ENCODE measurements at regions not wholly inside any gene's neighbourhood (a gene's known extent, or its start where the extent isn't known, plus 50 kb on each side); places are given as distances from the start of the nearest gene placed in this dataset.

DNA sequence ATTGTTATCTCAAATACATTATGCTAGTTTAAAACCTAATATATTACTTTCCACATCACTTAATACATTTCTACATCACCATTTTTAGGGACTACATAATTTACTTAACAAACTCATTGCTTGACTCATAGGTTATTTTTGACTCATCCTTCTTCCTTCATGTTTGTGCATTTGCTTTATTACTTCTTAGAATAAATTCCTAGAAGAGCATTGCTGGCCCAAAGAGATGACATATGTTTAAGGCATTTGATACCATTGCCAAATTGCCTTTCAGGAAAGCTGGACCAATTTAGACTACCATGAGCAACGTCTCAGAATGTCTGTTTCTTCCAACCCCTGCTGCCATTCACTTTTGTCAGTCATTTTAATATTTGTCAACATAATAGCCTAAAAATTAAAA is 905.8 kb downstream of the IGSF11 start:
- TF ChIP-seq CTCF (IDR thresholded peaks at IDR 0.05) (no peak), RAD21 (IDR thresholded peaks at IDR 0.05; ENCODE audit: low read length) (no peak), TEAD4 (IDR thresholded peaks at IDR 0.05; ENCODE audit: borderline replicate concordance, insufficient read depth) (no peak), EP300 (IDR thresholded peaks at IDR 0.05; ENCODE audit: borderline replicate concordance in 1 of 2, low read depth in 1 of 2, low read length in 1 of 2) (no peak)
